A549 (cell line): ENCODE measurements at regions not wholly inside any gene's neighbourhood (a gene's known extent, or its start where the extent isn't known, plus 50 kb on each side); places are given as distances from the start of the nearest gene placed in this dataset.

Experiments used
- ATAC-seq, 2 experiments: fragments of 200-7000 bp in 1 of 2; fragments of >200 bp in 1 of 2; cut with Nextera tagmentation in 1 of 2; cut with Tn5 transposase in 1 of 2; 3 replicates each; pipeline versions ENCODE4 v1.8.0 to v1.9.1; 2018 to 2020; ENCODE audit warnings: mild to moderate bottlenecking in 1 of 2, moderate library complexity in 1 of 2
- CTCF ChIA-PET: fragments of 300-600 bp; sonication (Branson Sonifier 250); formaldehyde crosslinking; extraction: SDS; loops from one replicate; lab custom pipeline; 2021; ENCODE audit warnings: antibody characterized with exemption, inconsistent platforms; lab: Yijun Ruan, JAX
- POLR2A ChIA-PET: fragments of 350-600 bp; formaldehyde crosslinking; extraction: SDS; loops from one replicate; lab custom pipeline; 2021; ENCODE audit warnings: antibody characterized with exemption, inconsistent platforms; lab: Yijun Ruan, JAX
- DNase-seq, 2 experiments: peaks; one replicate each; pipeline versions ENCODE4 v3.0.0 to v3.0.0-alpha.2; 2011 to 2016; ENCODE audit warnings: low read depth in 1 of 2, low spot score in 1 of 2
- FAIRE-seq: peaks from 2 replicates; lab custom pipeline; 2011; peaks lifted over from hg19 to GRCh38; lab: Jason Lieb, UNC
- H3K27ac ChIP-seq, 2 experiments: fragments of >200 bp; sonication (Bioruptor Twin); formaldehyde crosslinking; 3 replicates each; pipeline ENCODE4 v1.5.1; 2016 to 2017
- H3K4me1 ChIP-seq: fragments of >200 bp; sonication (Bioruptor Twin); formaldehyde crosslinking; 3 replicates; pipeline ENCODE4 v1.6.1; 2016
- H3K4me2 ChIP-seq: fragments of >200 bp; sonication (Bioruptor Twin); formaldehyde crosslinking; 3 replicates; pipeline ENCODE4 v1.6.1; 2016
- H3K4me3 ChIP-seq: fragments of >200 bp; sonication (Bioruptor Twin); formaldehyde crosslinking; 3 replicates; pipeline ENCODE4 v1.5.1; 2016
- H3K9me3 ChIP-seq: fragments of >200 bp; sonication (Bioruptor Twin); formaldehyde crosslinking; 3 replicates; pipeline ENCODE4 v1.6.1; 2016
- ATOH8 ChIP-seq: fragments of 250-450 bp; sonication (Bioruptor Pico); IDR thresholded peaks from 2 replicates; pipeline ENCODE4 v1.5.0; 2020; ENCODE audit warnings: low read depth, mild to moderate bottlenecking, moderate library complexity
- BCL3 ChIP-seq: fragments of >200 bp; sonication (Bioruptor Twin); formaldehyde crosslinking; IDR thresholded peaks from 3 replicates; pipeline ENCODE4 v1.6.1; 2016
- CBX8 ChIP-seq: fragments of 200-600 bp; sonication (generic); IDR thresholded peaks from 2 replicates; pipeline ENCODE4 v1.6.1; 2016
- CHD2 ChIP-seq: fragments of 150-350 bp; IDR thresholded peaks from 2 replicates; pipeline ENCODE4 v1.6.1; 2014; ENCODE audit warnings: low read length; ENCODE audit not compliant: partially characterized antibody
- CHD4 ChIP-seq: fragments of 200-600 bp; sonication (generic); IDR thresholded peaks from 2 replicates; pipeline ENCODE4 v1.6.1; 2016; ENCODE audit warnings: antibody characterized with exemption, mild to moderate bottlenecking, borderline replicate concordance
- ELK1 ChIP-seq: fragments of 150-350 bp; IDR thresholded peaks from 2 replicates; pipeline ENCODE4 v1.6.1; 2014; ENCODE audit warnings: low read depth, mild to moderate bottlenecking, low read length
- EP300 ChIP-seq, 2 experiments: fragments of >200 bp; sonication (Bioruptor Twin); formaldehyde crosslinking; IDR thresholded peaks; 2 replicates in 1 of 2; 3 replicates in 1 of 2; pipeline ENCODE4 v1.6.1; 2016 to 2017
- ESRRA ChIP-seq: fragments of 150-350 bp; IDR thresholded peaks from 2 replicates; pipeline ENCODE4 v1.6.1; 2014; ENCODE audit warnings: mild to moderate bottlenecking, low read length, borderline replicate concordance
- FOSB ChIP-seq: fragments of 250-450 bp; sonication (Bioruptor Pico); IDR thresholded peaks from 2 replicates; pipeline ENCODE4 v1.5.0; 2020; ENCODE audit warnings: mild to moderate bottlenecking, moderate library complexity
- FOSL2 ChIP-seq, 2 experiments: fragments of 450-650 bp in 1 of 2; fragments of >200 bp in 1 of 2; sonication (Bioruptor Twin) in 1 of 2; formaldehyde crosslinking; IDR thresholded peaks; 2 replicates each; pipeline versions ENCODE4 v1.5.0 to v1.6.1; 2016 to 2020; ENCODE audit warnings: mild to moderate bottlenecking in 1 of 2, moderate library complexity in 1 of 2
- GATA3 ChIP-seq: IDR thresholded peaks from 2 replicates; pipeline ENCODE4 v1.6.1; 2012; ENCODE audit warnings: borderline replicate concordance
- HES2 ChIP-seq: fragments of >200 bp; sonication (Bioruptor Twin); formaldehyde crosslinking; IDR thresholded peaks from 2 replicates; pipeline ENCODE4 v1.6.1; 2016
- HMGXB4 ChIP-seq: fragments of 250-450 bp; sonication (Bioruptor Pico); IDR thresholded peaks from 2 replicates; pipeline ENCODE4 v1.5.0; 2021; ENCODE audit warnings: mild to moderate bottlenecking, moderate library complexity, borderline replicate concordance
- HOXB13 ChIP-seq: fragments of 250-450 bp; sonication (Bioruptor Pico); IDR thresholded peaks from 2 replicates; pipeline ENCODE4 v1.5.0; 2020; ENCODE audit warnings: low read depth, mild to moderate bottlenecking, moderate library complexity
- JUNB ChIP-seq: fragments of >200 bp; sonication (Bioruptor Twin); formaldehyde crosslinking; IDR thresholded peaks from 2 replicates; pipeline ENCODE4 v1.6.1; 2016
- KDM5A ChIP-seq: fragments of 200-600 bp; sonication (generic); IDR thresholded peaks from 2 replicates; pipeline ENCODE4 v1.6.1; 2016; ENCODE audit warnings: antibody characterized with exemption, mild to moderate bottlenecking
- MAZ ChIP-seq: fragments of 150-350 bp; IDR thresholded peaks from 2 replicates; pipeline ENCODE4 v1.6.1; 2014; ENCODE audit warnings: antibody characterized with exemption, low read depth, low read length, borderline replicate concordance
- MYC ChIP-seq: IDR thresholded peaks from 2 replicates; pipeline ENCODE4 v1.6.1; 2012; ENCODE audit warnings: mild to moderate bottlenecking, inconsistent platforms, low read length, improper control_type of control experiment, borderline replicate concordance
- NPAS2 ChIP-seq: fragments of 250-450 bp; sonication (Bioruptor Pico); IDR thresholded peaks from 2 replicates; pipeline ENCODE4 v1.8.0; 2022; ENCODE audit warnings: mild to moderate bottlenecking, moderate library complexity, borderline replicate concordance
- NR3C1 ChIP-seq: fragments of >200 bp; sonication (Bioruptor Twin); formaldehyde crosslinking; IDR thresholded peaks from 3 replicates; pipeline ENCODE4 v1.6.1; 2017
- RAD21 ChIP-seq, 2 experiments: fragments of >200 bp in 1 of 2; sonication (Bioruptor Twin) in 1 of 2; formaldehyde crosslinking in 1 of 2; IDR thresholded peaks in 1 of 2; conservative IDR thresholded peaks in 1 of 2; 2 replicates in 1 of 2; 3 replicates in 1 of 2; pipeline ENCODE4 v1.6.1; 2012 to 2018; ENCODE audit warnings: inconsistent platforms in 1 of 2
- RARB ChIP-seq: fragments of 250-450 bp; sonication (Bioruptor Pico); IDR thresholded peaks from 2 replicates; pipeline ENCODE4 v1.8.0; 2021; ENCODE audit warnings: mild to moderate bottlenecking, moderate library complexity
- RFX5 ChIP-seq: fragments of 450-650 bp; IDR thresholded peaks from 2 replicates; pipeline ENCODE4 v1.7.1; 2014; ENCODE audit warnings: antibody characterized with exemption, mild to moderate bottlenecking, moderate library complexity
- RNF2 ChIP-seq: fragments of 200-600 bp; sonication (generic); IDR thresholded peaks from 2 replicates; pipeline ENCODE4 v1.6.1; 2016; ENCODE audit warnings: low read depth, mild to moderate bottlenecking, antibody characterized with exemption, moderate library complexity, borderline replicate concordance
- TFCP2L1 ChIP-seq: fragments of 250-450 bp; sonication (Bioruptor Pico); IDR thresholded peaks from 2 replicates; pipeline ENCODE4 v1.5.0; 2021; ENCODE audit warnings: mild to moderate bottlenecking
- ZC3H11A ChIP-seq: fragments of 450-650 bp; IDR thresholded peaks from 2 replicates; pipeline ENCODE4 v1.6.1; 2014; ENCODE audit warnings: antibody characterized with exemption, mild to moderate bottlenecking
- ZFP36 ChIP-seq: fragments of 450-650 bp; IDR thresholded peaks from 2 replicates; pipeline ENCODE4 v1.6.1; 2014; ENCODE audit warnings: borderline replicate concordance; ENCODE audit not compliant: partially characterized antibody
- WGBS: methylation state at CpG from one replicate; pipeline ENCODE4 v1.1.6; 2017; ENCODE audit errors: missing lambda C conversion rate; 5-methylcytosine and 5-hydroxymethylcytosine counted together
- TF ChIP-seq, protein P1 (sequence below): IDR thresholded peaks from 2 replicates; pipeline ENCODE4 v1.6.1; 2012
- TF ChIP-seq, protein P2 (sequence below): fragments of 450-650 bp; IDR thresholded peaks from 2 replicates; pipeline ENCODE4 v1.6.1; 2014; ENCODE audit warnings: antibody characterized with exemption
- TF ChIP-seq, protein P3 (sequence below): IDR thresholded peaks from 2 replicates; pipeline ENCODE4 v1.6.1; 2012

DNA sequence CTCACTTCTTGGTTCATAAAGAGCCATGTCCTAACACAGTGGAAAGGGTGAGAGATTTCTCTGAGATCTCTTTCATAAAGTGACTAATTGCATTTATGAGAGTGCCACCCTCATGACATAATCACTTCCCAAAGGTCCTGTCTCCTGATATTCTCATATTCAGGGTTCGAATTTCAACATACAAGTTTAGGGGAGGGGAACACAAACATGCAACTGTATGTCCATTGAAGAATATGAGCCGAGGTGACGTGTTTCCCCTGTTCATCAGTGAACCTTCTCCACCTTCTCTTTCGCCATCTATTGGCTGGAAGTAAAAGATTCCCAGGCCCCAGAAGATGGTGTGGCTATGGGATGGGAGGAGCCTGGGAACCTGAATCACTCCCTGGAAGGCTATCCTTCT lies 354.2 kb upstream of the ATP2B1 start:
- Histone ChIP-seq H3K4me1 (peaks cover 10% of the 10 kb centered on the region; the same call in 2 of the 3 replicates), H3K9me3 (no peaks in the 10 kb centered on the region), H3K4me3 (no peak overlapping the region), H3K4me2 (no peak overlapping the region), H3K27ac (no peak overlapping the region)
- no peak for DNase-seq
- WGBS, result 57% methylated on average over 4 of the region's 4 CpGs
- POLR2A ChIA-PET, result no interaction called here
- CTCF ChIA-PET, result no interaction called here
- ATAC-seq, result no peak
- no peak for FAIRE-seq
- no peak for TF ChIP-seq JUNB
- no peak for TF ChIP-seq HOXB13 (CRISPR knock-in tag)
- no peak for TF ChIP-seq MYC
- TF ChIP-seq BCL3, result no peak
- no peak for TF ChIP-seq FOSB (CRISPR knock-in tag)
- TF ChIP-seq, protein P1, sequence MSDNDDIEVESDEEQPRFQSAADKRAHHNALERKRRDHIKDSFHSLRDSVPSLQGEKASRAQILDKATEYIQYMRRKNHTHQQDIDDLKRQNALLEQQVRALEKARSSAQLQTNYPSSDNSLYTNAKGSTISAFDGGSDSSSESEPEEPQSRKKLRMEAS, result no peak
- TF ChIP-seq MAZ, result no peak
- TF ChIP-seq ATOH8, result no peak
- TF ChIP-seq ZC3H11A, result no peak
- no peak for TF ChIP-seq TFCP2L1 (CRISPR knock-in tag)
- no peak for TF ChIP-seq NPAS2 (CRISPR knock-in tag)
- TF ChIP-seq NR3C1, result no peak
- TF ChIP-seq, protein P2, sequence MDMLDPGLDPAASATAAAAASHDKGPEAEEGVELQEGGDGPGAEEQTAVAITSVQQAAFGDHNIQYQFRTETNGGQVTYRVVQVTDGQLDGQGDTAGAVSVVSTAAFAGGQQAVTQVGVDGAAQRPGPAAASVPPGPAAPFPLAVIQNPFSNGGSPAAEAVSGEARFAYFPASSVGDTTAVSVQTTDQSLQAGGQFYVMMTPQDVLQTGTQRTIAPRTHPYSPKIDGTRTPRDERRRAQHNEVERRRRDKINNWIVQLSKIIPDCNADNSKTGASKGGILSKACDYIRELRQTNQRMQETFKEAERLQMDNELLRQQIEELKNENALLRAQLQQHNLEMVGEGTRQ, result no peak
- no peak for TF ChIP-seq CHD2
- TF ChIP-seq RARB (CRISPR knock-in tag), result no peak
- no peak for TF ChIP-seq CHD4
- no peak for TF ChIP-seq ELK1
- TF ChIP-seq KDM5A, result no peak
- TF ChIP-seq ESRRA, result no peak
- TF ChIP-seq, protein P3, sequence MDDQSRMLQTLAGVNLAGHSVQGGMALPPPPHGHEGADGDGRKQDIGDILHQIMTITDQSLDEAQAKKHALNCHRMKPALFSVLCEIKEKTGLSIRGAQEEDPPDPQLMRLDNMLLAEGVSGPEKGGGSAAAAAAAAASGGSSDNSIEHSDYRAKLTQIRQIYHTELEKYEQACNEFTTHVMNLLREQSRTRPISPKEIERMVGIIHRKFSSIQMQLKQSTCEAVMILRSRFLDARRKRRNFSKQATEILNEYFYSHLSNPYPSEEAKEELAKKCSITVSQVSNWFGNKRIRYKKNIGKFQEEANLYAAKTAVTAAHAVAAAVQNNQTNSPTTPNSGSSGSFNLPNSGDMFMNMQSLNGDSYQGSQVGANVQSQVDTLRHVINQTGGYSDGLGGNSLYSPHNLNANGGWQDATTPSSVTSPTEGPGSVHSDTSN, result no peak
- TF ChIP-seq, all 56 proteins: peak for 0

- ATAC-seq (no peak), DNase-seq (no peak), FAIRE-seq (no peak)
- no peak overlapping the region for H3K4me3 ChIP-seq
- CTCF ChIA-PET, result no interaction called here
- WGBS, result 99% methylated on average over 2 of the region's 2 CpGs
- no peak overlapping the region for H3K27ac ChIP-seq
- peaks cover 10% of the 10 kb centered on the region; the same call in 2 of the 3 replicates for H3K4me1 ChIP-seq
- POLR2A ChIA-PET, result no interaction called here
- H3K4me2 ChIP-seq, result no peak overlapping the region
- no peaks in the 10 kb centered on the region for H3K9me3 ChIP-seq
- TF ChIP-seq HES2 (no peak), HOXB13 (CRISPR knock-in tag) (no peak), HMGXB4 (CRISPR knock-in tag) (no peak), RNF2 (no peak), CBX8 (no peak), CHD4 (no peak), RFX5 (no peak), EP300 (IDR thresholded peaks at IDR 0.05) (no peak), GATA3 (no peak), RAD21 (conservative IDR thresholded peaks at IDR 0.05 in 1 of 2, IDR thresholded peaks at IDR 0.05 in 1 of 2) (no peak), CHD2 (no peak), NR3C1 (no peak), FOSL2 (IDR thresholded peaks at IDR 0.05) (no peak), FOSL2 (CRISPR knock-in tag; IDR thresholded peaks at IDR 0.05) (no peak), ZFP36 (no peak), MYC (no peak)
- TF ChIP-seq, protein P3, result no peak
Observed at GRCh38 chr12:90061809-90062208, 353.2 kb upstream of the ATP2B1 start.
